ENCODE measurements at regions not wholly inside any gene's neighbourhood (a gene's known extent, or its start where the extent isn't known, plus 50 kb on each side); places are given as distances from the start of the nearest gene placed in this dataset.

DNA sequence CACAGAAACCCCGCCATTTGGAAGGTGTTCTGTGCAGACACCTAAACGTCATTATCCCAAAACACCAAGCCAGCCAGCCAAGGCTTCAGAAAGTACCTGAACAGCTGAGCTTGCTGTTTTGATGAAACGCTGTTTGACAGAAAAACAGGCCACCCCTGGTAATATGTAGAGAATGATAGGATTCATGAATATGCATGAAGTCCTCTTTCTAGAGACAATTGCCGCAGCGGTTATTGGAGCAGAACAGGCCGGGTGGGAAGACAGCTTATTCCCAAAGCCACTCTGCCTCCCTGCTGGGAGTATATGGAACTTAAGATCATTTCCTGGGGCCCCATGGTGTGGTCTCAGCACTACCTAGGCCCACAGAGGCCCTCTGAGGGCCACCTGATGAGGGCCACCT, 229.5 kb downstream of the UQCRFS1 start:
- ChIA-PET POLR2A (no interaction called here), CTCF (no interaction called here)
- H3K36me3 Mint-ChIP-seq (ENCODE audit: low read depth): no peaks in the 10 kb centered on the region
- H3K9me3 Mint-ChIP-seq (ENCODE audit: low read depth): no peaks in the 10 kb centered on the region
- peaks cover 8% of the 10 kb centered on the region for H3K27me3 Mint-ChIP-seq
- H3K4me3 Mint-ChIP-seq: no peak overlapping the region
- H3K27ac Mint-ChIP-seq: no peak overlapping the region
- intact Hi-C loops (cut with DNase I, micrococcal nuclease): no loop called here
- no peak for DNase-seq
- ATAC-seq: no peak
- H3K4me1 Mint-ChIP-seq: no peaks in the 10 kb centered on the region

DNA sequence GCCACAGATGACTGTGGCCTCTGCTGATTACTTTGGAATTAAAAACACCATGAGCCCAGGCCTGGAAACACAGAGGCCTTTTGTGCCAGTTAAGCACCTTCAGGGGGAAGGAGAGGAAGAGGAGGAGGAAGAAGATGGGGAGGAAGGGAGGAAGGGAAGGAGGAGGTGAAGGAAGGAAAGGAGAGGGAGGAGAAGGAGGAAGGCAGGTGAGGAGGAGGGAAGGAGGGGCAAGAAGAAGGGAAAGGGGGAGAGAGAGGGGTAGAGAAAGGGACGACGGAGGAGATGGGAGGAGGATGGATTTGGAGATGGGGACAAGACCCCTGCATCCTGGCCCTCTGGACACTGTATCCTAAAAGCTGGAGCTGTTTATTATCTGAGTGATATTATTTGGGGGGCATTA, 231.0 kb downstream of the UQCRFS1 start:
- intact Hi-C loops (cut with DNase I, micrococcal nuclease): no loop called here
- ChIA-PET CTCF (no interaction called here), POLR2A (no interaction called here)
- ATAC-seq (no peak), DNase-seq (no peak)
- H3K4me3 Mint-ChIP-seq: no peak overlapping the region
- H3K9me3 Mint-ChIP-seq (ENCODE audit: low read depth): no peaks in the 10 kb centered on the region
- H3K36me3 Mint-ChIP-seq (ENCODE audit: low read depth): no peaks in the 10 kb centered on the region
- H3K27ac Mint-ChIP-seq: no peak overlapping the region
- peaks cover 8% of the 10 kb centered on the region for H3K27me3 Mint-ChIP-seq
- H3K4me1 Mint-ChIP-seq: no peaks in the 10 kb centered on the region

DNA sequence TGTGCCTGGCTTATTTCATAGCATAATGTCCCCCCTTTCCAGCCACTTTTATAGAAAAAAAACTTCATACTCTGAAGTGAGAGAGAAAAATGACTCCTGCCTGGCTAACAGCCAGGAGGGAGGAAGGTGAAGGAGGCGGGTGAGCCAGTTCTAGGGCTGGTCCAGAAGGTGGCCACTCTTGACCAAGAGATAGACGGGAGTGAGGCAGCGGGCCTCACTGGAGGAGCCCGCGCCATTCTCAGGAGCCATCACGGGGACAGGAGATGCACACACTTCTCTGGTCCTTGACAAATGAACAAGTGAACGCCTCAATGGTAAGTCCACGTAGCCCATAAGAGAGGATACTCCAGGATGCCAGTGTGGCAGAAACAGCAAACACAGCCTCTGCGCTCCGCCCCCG, 231.4 kb downstream of the UQCRFS1 start:
- H3K9me3 Mint-ChIP-seq (ENCODE audit: low read depth): no peaks in the 10 kb centered on the region
- H3K4me1 Mint-ChIP-seq: no peaks in the 10 kb centered on the region

DNA sequence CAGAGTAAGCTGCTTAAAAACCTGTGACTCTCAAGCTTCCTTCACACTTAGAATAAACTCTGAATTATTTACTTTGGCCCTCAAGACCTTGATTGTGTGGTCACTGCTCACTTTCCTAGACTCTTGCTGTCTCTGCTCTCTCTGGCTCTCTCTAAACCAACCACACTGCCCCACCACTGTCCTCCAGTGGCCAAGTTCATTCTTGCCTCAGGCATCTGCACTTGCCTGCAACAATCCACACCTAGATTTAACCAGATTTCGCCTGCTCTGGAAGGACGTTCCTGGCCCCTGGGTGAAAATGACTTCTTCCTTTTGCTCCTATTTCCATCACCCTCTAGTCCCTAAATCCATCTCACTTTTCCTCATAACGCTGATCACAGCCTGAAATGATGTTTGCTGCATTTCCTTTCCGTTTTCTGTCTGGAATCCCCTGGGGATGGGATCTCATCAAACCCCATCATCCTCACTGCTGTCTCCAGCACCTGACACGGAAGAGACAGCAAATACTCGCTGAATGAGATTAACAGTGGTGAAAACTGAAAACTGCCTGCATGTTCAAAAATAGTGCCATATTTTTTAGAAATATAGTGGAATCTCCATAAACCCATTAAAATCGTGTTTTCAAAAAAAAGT, 232.6 kb downstream of the UQCRFS1 start:
- no peaks in the 10 kb centered on the region for H3K9me3 Mint-ChIP-seq (ENCODE audit: low read depth)
- ChIA-PET CTCF (no interaction called here), POLR2A (no interaction called here)
- no peak for ATAC-seq
- intact Hi-C loops (cut with DNase I, micrococcal nuclease): no loop called here
- no peak overlapping the region for H3K4me3 Mint-ChIP-seq
- no peak overlapping the region for H3K27ac Mint-ChIP-seq
- no peaks in the 10 kb centered on the region for H3K36me3 Mint-ChIP-seq (ENCODE audit: low read depth)
- H3K27me3 Mint-ChIP-seq: peaks cover 8% of the 10 kb centered on the region
- DNase-seq: no peak
- no peaks in the 10 kb centered on the region for H3K4me1 Mint-ChIP-seq

More for the DNA sequence above, 231.4 kb downstream of the UQCRFS1 start:
- no peak overlapping the region for H3K4me3 Mint-ChIP-seq
- no peak overlapping the region for H3K27ac Mint-ChIP-seq
- no peaks in the 10 kb centered on the region for H3K36me3 Mint-ChIP-seq (ENCODE audit: low read depth)
- H3K27me3 Mint-ChIP-seq: peaks cover 8% of the 10 kb centered on the region
- intact Hi-C loops (cut with DNase I, micrococcal nuclease): no loop called here
- ATAC-seq: no peak
- CTCF ChIA-PET: no interaction called here
- POLR2A ChIA-PET: no interaction called here
- no peak for DNase-seq

DNA sequence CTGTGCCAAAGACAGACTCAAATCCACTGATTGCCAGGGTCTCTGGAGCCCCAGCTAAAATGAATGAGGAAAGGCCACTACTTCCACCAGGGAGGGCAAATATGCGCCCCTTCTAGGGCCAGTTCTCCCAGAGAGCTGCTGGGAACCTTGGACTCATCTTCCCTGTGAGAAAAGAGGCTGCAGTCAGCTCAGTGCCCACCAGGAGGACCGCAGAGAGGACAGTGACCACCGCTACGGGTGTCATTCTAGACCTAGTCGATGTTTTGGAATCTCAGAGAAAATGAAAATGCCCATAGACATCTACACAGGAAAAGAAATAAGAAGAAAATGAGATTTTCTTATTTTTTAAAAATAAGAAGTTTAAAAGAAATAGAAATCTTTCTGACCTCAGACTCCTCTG, 235.1 kb downstream of the UQCRFS1 start:
- no peak for DNase-seq
- Mint-ChIP-seq H3K9me3 (ENCODE audit: low read depth) (no peaks in the 10 kb centered on the region), H3K4me1 (no peaks in the 10 kb centered on the region), H3K36me3 (ENCODE audit: low read depth) (no peaks in the 10 kb centered on the region), H3K27ac (no peak overlapping the region), H3K27me3 (peaks cover 8% of the 10 kb centered on the region), H3K4me3 (no peak overlapping the region)
- ChIA-PET CTCF (no interaction called here), POLR2A (no interaction called here)
- ATAC-seq: no peak
- intact Hi-C loops (cut with DNase I, micrococcal nuclease): no loop called here

DNA sequence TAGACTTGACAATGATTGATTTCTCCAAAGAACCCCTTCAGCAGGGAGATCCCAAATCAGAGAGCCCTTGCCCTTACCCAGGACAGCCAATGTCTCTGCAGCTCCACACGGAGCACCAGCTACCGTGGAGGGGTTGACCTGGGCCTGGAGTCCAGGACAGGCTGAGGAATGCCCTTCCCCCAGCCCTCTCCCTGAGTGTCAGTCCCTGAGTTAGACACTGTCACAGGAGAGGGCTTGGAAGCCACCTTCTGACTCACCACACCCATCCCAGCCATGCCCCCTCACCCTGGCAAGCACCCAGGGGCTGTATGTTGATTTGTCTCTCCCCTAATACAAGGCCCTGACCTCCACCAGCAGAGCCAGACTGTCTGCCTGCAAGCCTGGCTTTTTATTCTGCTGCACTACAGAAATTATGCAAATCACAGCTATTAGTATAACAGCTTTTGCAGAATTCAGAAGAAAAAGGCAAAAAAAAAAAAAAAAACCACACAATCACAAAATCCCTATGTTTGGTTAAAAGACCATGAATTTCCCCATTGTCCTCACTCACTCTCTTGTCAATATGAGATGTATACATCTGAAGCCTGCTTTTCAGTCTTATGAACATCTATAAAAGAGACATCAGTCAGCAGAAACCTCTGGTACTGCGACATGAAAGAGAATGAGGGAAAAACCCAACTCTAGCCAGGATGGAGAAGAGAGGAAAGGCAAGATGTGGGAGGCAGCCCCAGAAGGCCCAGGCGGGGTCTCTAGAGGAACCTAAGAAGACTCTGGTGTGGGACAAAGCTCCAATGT, 240.7 kb downstream of the UQCRFS1 start:
- H3K4me3 Mint-ChIP-seq: no peak overlapping the region
- DNase-seq (no peak), ATAC-seq (no peak)
- H3K9me3 Mint-ChIP-seq (ENCODE audit: low read depth): no peaks in the 10 kb centered on the region
- intact Hi-C loops (cut with DNase I, micrococcal nuclease): no loop called here
- no peaks in the 10 kb centered on the region for H3K36me3 Mint-ChIP-seq (ENCODE audit: low read depth)
- ChIA-PET POLR2A (no interaction called here), CTCF (no interaction called here)
- H3K27ac Mint-ChIP-seq: no peak overlapping the region
- peaks cover 5% of the 10 kb centered on the region for H3K27me3 Mint-ChIP-seq
- H3K4me1 Mint-ChIP-seq: no peaks in the 10 kb centered on the region

DNA sequence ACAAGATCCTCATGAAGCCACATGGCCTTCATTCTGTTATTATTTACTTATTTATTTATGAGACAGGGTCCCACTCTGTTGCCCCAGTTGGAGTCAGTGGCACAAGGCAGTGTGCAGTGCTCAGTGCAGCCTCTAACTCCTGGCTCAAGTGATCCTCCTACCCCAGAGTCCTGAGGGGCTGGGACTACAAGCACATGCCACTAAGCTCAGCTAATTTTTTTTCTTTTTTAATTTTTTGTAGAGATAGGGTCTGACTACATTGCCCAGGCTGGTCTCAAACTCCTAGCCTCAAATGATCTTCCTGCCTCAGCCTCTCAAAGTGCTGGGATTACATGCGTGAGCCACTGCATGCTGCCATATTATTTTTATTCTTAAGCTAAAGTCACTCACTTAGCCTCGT, 241.4 kb downstream of the UQCRFS1 start:
- H3K4me3 Mint-ChIP-seq: no peak overlapping the region
- ChIA-PET CTCF (no interaction called here), POLR2A (no interaction called here)
- H3K9me3 Mint-ChIP-seq (ENCODE audit: low read depth): no peaks in the 10 kb centered on the region
- H3K27ac Mint-ChIP-seq: no peak overlapping the region
- no peaks in the 10 kb centered on the region for H3K4me1 Mint-ChIP-seq
- H3K36me3 Mint-ChIP-seq (ENCODE audit: low read depth): no peaks in the 10 kb centered on the region
- DNase-seq (no peak), ATAC-seq (no peak)
- H3K27me3 Mint-ChIP-seq: peaks cover 5% of the 10 kb centered on the region
- intact Hi-C loops (cut with DNase I, micrococcal nuclease): no loop called here

DNA sequence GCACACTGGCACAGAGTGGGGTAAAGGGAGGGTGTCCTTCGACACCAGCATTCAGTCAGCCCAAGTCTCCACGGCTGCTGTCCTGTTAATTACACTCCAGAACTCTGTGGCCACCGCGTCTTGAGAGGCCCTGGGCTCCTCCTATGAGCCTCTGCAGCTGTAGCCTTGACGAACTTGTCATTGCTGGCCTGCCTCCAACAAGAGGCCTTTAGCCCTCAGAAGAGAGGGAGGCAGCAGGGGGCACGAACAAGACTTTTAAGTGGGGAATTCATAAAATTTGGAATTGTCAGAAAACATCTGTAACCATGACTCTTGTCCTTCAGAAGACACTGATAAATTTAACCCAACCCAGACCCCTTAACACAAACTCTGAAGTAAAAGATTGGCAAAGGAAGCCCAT, 241.9 kb downstream of the UQCRFS1 start:
- Mint-ChIP-seq H3K9me3 (ENCODE audit: low read depth) (no peaks in the 10 kb centered on the region), H3K36me3 (ENCODE audit: low read depth) (no peaks in the 10 kb centered on the region), H3K4me1 (no peaks in the 10 kb centered on the region), H3K4me3 (no peak overlapping the region), H3K27ac (no peak overlapping the region), H3K27me3 (peaks cover 5% of the 10 kb centered on the region)
- intact Hi-C loops (cut with DNase I, micrococcal nuclease): no loop called here
- no peak for ATAC-seq
- ChIA-PET CTCF (no interaction called here), POLR2A (no interaction called here)
- DNase-seq: no peak

DNA sequence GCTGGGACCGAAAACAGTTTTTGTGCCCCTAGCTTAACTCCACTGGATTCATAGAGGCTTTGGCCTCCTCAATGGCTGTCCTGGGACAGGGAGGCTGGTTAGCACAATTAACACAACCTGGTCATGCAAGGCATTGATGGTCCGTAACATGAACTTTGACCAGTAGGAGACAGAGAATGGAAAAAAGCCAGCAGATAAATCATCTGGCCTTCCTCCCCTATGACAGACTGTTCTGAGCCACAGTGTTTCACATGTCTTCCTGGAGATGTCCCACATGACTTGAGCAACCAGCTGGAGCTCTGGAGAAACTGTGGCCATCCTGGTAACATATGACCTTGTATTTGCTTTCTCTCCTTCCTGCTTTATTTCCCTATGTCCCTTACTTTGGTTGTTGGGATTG, 244.2 kb downstream of the UQCRFS1 start:
- ChIA-PET CTCF (no interaction called here), POLR2A (no interaction called here)
- Mint-ChIP-seq H3K9me3 (ENCODE audit: low read depth) (no peaks in the 10 kb centered on the region), H3K4me3 (no peak overlapping the region), H3K27ac (no peak overlapping the region), H3K4me1 (no peaks in the 10 kb centered on the region), H3K36me3 (ENCODE audit: low read depth) (no peaks in the 10 kb centered on the region), H3K27me3 (peaks cover 7% of the 10 kb centered on the region)
- intact Hi-C loops (cut with DNase I, micrococcal nuclease): no loop called here
- DNase-seq (no peak), ATAC-seq (no peak)

DNA sequence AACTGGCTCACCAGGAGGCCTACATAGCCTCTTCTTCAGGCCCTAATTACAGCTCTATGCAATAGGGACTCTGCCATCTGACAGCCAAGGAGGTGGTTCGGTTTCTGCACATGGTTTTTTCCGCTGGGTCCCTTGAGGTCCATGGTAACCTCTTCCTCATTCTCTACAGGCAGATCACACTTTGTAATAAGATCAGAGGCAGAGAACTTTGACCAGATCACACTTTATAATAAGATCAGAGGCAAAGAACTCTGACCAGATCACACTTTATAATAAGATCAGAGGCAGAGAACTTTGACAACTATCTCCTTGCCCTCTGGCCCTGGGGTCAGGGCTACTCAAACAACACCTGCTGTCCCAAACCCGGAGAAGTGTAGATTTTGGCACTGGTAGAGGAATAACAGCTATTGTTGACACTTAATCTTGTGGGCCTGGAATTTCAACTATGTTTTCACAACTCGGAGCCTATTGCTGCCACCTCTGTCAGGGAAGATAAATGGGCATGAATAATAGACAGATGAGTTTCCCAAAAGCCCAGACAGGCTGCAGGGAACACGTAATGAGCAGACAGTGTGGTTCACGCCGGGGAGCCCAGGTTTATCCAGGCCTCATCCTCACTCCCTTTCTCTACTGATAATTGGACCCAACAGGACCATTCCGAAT, 246.1 kb downstream of the UQCRFS1 start:
- ChIA-PET POLR2A (no interaction called here), CTCF (no interaction called here)
- H3K4me1 Mint-ChIP-seq: no peaks in the 10 kb centered on the region
- H3K4me3 Mint-ChIP-seq: no peak overlapping the region
- ATAC-seq (no peak), DNase-seq (no peak)
- H3K27ac Mint-ChIP-seq: no peak overlapping the region
- peaks cover 5% of the 10 kb centered on the region for H3K27me3 Mint-ChIP-seq
- H3K36me3 Mint-ChIP-seq (ENCODE audit: low read depth): no peaks in the 10 kb centered on the region
- no peaks in the 10 kb centered on the region for H3K9me3 Mint-ChIP-seq (ENCODE audit: low read depth)
- intact Hi-C loops (cut with DNase I, micrococcal nuclease): no loop called here

DNA sequence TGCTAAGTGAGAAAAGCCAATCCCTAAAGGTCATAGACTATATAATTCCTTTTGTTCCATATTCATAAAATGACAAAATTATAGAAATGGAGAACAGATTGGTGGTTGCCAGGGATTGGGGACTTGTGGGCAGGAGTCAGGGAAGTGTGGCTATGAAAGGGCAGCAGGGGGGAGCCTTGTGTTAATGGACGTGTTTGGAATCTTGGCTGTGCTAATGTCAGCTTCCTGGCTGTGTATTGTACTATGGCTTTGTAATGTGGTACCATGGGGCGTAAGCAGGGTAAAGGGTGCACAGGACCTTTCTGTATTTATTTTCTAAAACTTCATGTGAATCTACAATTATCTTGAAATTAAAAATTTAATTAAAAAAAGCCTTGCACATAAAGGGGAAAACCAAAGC, 248.5 kb downstream of the UQCRFS1 start:
- Mint-ChIP-seq H3K27ac (no peak overlapping the region), H3K4me3 (no peak overlapping the region), H3K36me3 (ENCODE audit: low read depth) (no peaks in the 10 kb centered on the region), H3K4me1 (no peaks in the 10 kb centered on the region), H3K27me3 (peaks cover 5% of the 10 kb centered on the region), H3K9me3 (ENCODE audit: low read depth) (no peaks in the 10 kb centered on the region)
- CTCF ChIA-PET: no interaction called here
- POLR2A ChIA-PET: no interaction called here
- ATAC-seq (no peak), DNase-seq (no peak)
- intact Hi-C loops (cut with DNase I, micrococcal nuclease): no loop called here

DNA sequence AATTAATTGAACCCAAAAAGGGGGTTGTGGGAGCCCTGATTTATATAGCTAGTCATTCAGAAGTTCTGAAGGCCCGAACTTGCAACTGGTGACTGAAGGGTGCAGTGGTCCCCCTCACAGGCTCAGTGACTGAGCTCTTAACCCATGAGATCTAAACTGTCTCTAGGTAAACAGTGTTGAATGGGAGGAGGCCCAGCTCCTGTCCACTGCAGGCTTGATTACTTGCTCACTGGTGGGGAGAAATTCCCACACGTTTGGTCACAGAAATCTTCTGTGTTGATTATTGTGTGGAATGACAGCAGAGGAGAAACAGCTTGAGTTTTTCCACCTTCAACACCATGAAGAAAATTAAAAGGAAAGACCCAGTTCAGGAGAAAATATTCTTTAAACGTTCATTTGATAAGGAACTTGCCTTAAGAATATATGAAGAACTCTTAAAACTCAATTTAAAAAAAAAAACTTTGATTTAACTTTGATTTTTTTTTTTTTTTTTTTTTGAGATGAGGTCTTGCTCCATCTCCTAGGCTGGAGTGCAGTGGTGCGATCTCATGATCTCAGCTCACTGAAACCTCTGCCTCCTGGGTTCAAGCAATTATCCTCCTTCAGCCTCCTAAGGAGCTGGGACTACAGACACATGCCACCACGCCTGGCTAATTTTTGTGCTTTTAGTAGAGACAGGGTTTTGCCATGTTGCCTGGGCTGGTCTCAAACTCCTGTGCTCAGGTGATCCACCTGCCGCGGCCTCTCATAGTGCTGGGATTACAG, 249.3 kb downstream of the UQCRFS1 start:
- ChIA-PET POLR2A (no interaction called here), CTCF (interaction anchor here (0.7 kb wide), 1 partner anchor 10 kb away, joined by 3 read pairs; no protein-coding TSS in a partner anchor)
- intact Hi-C loops (cut with DNase I, micrococcal nuclease): no loop called here
- DNase-seq: no peak
- H3K9me3 Mint-ChIP-seq (ENCODE audit: low read depth): no peaks in the 10 kb centered on the region
- H3K27ac Mint-ChIP-seq: no peak overlapping the region
- no peaks in the 10 kb centered on the region for H3K4me1 Mint-ChIP-seq
- H3K36me3 Mint-ChIP-seq (ENCODE audit: low read depth): no peaks in the 10 kb centered on the region
- H3K4me3 Mint-ChIP-seq: no peak overlapping the region
- H3K27me3 Mint-ChIP-seq: peaks cover 5% of the 10 kb centered on the region
- ATAC-seq: no peak
